Duodenal mucosa (tissue), 2 donors: ENCODE measurements at regions not wholly inside any gene's neighbourhood (a gene's known extent, or its start where the extent isn't known, plus 50 kb on each side); places are given as distances from the start of the nearest gene placed in this dataset.
"Not testable (repeated sequence)": the region's sequence is repeated elsewhere in the genome, so short reads cannot be mapped to it uniquely, and the experiment has no call there.

Experiments
- H3K27ac ChIP-seq: one replicate; pipeline ENCODE4 v1.7.0; 2013; ENCODE audit warnings: low read depth, low read length
- H3K27me3 ChIP-seq, 2 donors: one replicate each; pipeline ENCODE4 v1.7.0; 2013; ENCODE audit warnings: low read length in 2 of 2, control low read depth in 1 of 2; ENCODE audit not compliant: insufficient read depth in 2 of 2, control insufficient read depth in 1 of 2
- H3K36me3 ChIP-seq, 2 donors: one replicate each; pipeline ENCODE4 v1.7.0; 2013; ENCODE audit warnings: low read length in 2 of 2, control low read depth in 1 of 2; ENCODE audit not compliant: insufficient read depth in 2 of 2, control insufficient read depth in 1 of 2
- H3K4me1 ChIP-seq, 2 donors: one replicate each; pipeline ENCODE4 v1.7.0; 2013; ENCODE audit warnings: low read length in 2 of 2, control low read depth in 1 of 2; ENCODE audit not compliant: insufficient read depth in 2 of 2, control insufficient read depth in 1 of 2
- H3K4me3 ChIP-seq, 2 donors: one replicate each; pipeline ENCODE4 v1.7.0; 2013; ENCODE audit warnings: low read length in 2 of 2, low read depth in 1 of 2
- H3K9ac ChIP-seq, 2 donors: one replicate each; pipeline ENCODE4 v1.7.0; 2013; ENCODE audit warnings: low read length in 2 of 2, low read depth in 1 of 2
- H3K9me3 ChIP-seq, 2 donors: one replicate each; pipeline ENCODE4 v1.7.0; 2013; ENCODE audit warnings: low read length in 2 of 2, control low read depth in 1 of 2; ENCODE audit not compliant: control insufficient read depth in 1 of 2

DNA sequence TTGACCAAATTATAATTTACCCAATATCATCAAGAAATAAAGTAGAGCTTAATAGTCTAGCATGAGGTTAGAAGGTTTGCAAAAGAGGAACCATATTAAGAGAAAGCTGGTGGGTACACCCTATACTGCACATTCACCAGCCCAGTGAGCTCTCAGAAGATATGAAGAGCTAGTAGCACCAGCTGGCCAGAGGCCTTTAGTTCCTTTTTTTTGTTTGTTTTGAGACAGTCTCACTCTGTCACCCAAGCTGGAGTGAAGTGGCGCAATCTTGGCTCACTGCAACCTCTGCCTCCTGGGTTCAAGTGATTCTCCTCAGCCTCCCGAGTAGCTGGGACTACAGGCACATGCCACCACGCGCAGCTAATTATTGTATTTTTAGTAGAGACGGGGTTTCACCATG, 1183.5 kb upstream of the CHAC2 start:
- H3K9ac ChIP-seq, H3K4me1 ChIP-seq, H3K9me3 ChIP-seq, H3K27ac ChIP-seq, H3K4me3 ChIP-seq, H3K36me3 ChIP-seq, H3K27me3 ChIP-seq: not testable (repeated sequence)

DNA sequence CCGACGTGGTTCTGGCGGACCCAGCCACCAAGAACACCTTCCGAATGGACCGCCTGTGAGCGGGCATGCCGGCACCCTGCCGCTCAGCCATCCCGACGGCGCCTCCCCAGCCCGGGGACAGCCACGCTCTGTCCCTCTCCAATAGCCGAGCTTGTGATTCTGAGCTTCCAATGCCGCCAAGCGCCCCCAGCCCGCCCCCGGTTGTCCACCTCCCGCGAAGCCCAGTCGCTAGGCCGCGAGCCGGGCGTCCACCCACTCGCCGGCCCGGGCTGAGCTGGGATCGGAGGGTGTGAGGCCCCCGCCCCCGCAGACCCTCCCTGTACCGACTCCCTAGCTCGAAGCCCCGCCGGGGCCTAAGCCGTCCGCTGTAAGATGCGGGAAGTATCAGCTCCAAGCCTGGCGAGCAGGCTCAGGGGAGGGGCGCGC, 1195.1 kb upstream of the CHAC2 start:
- no peak overlapping the region for H3K9ac ChIP-seq
- no peaks in the 10 kb centered on the region for H3K4me1 ChIP-seq
- H3K27ac ChIP-seq = no peak overlapping the region
- H3K36me3 ChIP-seq = no peaks in the 10 kb centered on the region
- H3K27me3 ChIP-seq = no peaks in the 10 kb centered on the region
- peaks cover 17 to 21% of the 10 kb centered on the region in 2 donors for H3K9me3 ChIP-seq
- no peak overlapping the region for H3K4me3 ChIP-seq

- Histone ChIP-seq H3K4me1 (no peaks in the 10 kb centered on the region), H3K9me3 (peaks cover 17 to 21% of the 10 kb centered on the region in 2 donors), H3K4me3 (no peak overlapping the region), H3K27me3 (no peaks in the 10 kb centered on the region), H3K36me3 (no peaks in the 10 kb centered on the region), H3K9ac (no peak overlapping the region), H3K27ac (no peak overlapping the region)
These were observed 1195.9 kb upstream of the CHAC2 start for GRCh38 chr2:52571380-52572347.

DNA sequence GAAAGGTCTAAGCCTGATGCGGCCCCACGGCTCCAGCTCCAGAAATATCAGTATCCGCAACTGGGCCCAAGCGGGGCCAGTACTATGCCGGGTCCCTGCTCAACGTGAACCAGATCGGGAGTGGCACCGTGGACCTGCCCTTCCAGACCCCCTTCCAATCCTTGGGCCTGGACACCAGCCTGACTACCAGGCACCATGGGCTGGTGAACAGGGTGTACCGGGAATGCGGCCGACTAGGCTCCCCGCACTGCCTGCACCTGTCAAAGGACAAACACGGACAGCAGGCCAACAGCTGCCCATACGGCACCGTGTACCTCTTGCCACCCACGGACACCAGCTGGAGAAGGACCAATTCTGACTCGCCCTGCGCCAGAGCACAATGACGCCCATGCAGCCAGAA, 1196.9 kb upstream of the CHAC2 start:
- peaks cover 17 to 21% of the 10 kb centered on the region in 2 donors for H3K9me3 ChIP-seq
- no peak overlapping the region for H3K27ac ChIP-seq
- no peaks in the 10 kb centered on the region for H3K4me1 ChIP-seq
- H3K27me3 ChIP-seq = no peaks in the 10 kb centered on the region
- no peaks in the 10 kb centered on the region for H3K36me3 ChIP-seq
- no peak overlapping the region for H3K4me3 ChIP-seq
- no peak overlapping the region for H3K9ac ChIP-seq

DNA sequence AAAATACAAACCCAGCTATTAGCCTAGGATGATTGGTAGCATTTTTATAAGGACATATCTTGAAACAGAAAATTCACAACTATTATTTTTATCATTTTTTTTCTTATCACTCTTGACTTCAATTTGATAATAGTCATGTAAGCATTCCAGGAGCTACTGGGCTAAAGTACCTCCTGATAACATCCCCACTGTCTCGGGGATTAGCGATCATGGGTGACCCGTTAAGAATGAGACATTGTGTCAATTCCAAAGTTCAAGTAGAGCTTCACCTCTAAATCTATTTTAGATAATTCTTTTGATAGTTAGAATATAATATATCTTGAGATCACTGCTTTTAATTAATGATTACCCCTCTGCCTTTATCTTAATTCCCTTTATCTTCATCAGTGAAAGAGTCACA, 1204.5 kb upstream of the CHAC2 start:
- no peak overlapping the region for H3K27ac ChIP-seq
- H3K4me3 ChIP-seq = no peak overlapping the region
- peaks cover 0 to 2% of the 10 kb centered on the region in 2 donors for H3K9me3 ChIP-seq
- H3K27me3 ChIP-seq = no peaks in the 10 kb centered on the region
- no peak overlapping the region for H3K9ac ChIP-seq
- no peaks in the 10 kb centered on the region for H3K4me1 ChIP-seq
- no peaks in the 10 kb centered on the region for H3K36me3 ChIP-seq

DNA sequence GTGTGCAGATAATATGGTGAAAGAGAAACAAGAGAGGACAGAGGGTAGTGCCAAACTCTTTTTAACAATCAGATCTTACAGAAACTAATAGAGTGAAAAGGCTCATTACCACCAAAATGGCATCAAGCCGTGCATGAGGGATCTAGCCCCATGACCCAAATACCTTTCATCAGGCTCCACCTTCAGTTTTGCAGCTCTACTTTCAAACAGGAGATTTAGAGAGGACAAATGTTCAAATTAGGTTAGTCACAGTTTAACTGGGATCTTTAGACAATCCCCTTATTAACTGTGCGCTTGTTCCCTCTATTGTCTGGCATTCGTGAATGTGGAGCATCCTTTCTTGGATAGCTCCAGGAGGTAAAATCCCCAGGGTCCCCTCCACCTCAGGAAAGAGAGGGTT, 1209.3 kb upstream of the CHAC2 start:
- Histone ChIP-seq H3K36me3 (no peaks in the 10 kb centered on the region), H3K4me3 (no peak overlapping the region), H3K27me3 (no peaks in the 10 kb centered on the region)

DNA sequence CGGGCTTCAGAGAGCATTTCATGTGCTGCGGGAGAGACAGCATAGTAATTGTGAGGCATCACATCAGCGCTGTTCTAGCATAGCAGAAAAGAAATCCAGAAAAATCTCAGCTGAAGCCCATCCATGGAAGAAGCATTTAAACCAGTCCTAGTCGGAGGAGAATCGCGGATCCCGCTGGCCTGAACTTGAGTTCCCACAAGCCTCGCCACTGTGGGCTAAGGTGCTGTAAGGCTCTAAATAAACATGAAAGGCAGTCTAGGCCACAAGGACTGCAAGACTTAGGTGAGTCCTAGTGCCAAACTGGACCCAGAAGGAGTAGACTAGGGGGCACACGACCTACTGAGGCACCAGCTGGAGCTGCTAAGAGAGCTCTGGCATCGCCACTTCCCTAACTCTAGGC, 1225.3 kb upstream of the CHAC2 start:
- H3K9me3 ChIP-seq = no peaks in the 10 kb centered on the region
- H3K36me3 ChIP-seq = no peaks in the 10 kb centered on the region
- no peak overlapping the region for H3K9ac ChIP-seq
- H3K4me1 ChIP-seq = no peaks in the 10 kb centered on the region
- no peak overlapping the region for H3K27ac ChIP-seq
- no peaks in the 10 kb centered on the region for H3K27me3 ChIP-seq
- no peak overlapping the region for H3K4me3 ChIP-seq

More for the DNA sequence above, 1209.3 kb upstream of the CHAC2 start:
- Histone ChIP-seq H3K27ac (no peak overlapping the region), H3K9ac (no peak overlapping the region), H3K4me1 (no peaks in the 10 kb centered on the region), H3K9me3 (peaks cover 0 to 2% of the 10 kb centered on the region in 2 donors)

GRCh38 chr2:52539026-52539970, 1228.3 kb upstream of the CHAC2 start:
- H3K4me3 ChIP-seq = no peak overlapping the region
- no peak overlapping the region for H3K9ac ChIP-seq
- H3K36me3 ChIP-seq = no peaks in the 10 kb centered on the region

GRCh38 chr2:52537588-52537987, 1230.0 kb upstream of the CHAC2 start:
- no peak overlapping the region for H3K4me3 ChIP-seq
- no peak overlapping the region for H3K9ac ChIP-seq
- no peaks in the 10 kb centered on the region for H3K9me3 ChIP-seq
- H3K36me3 ChIP-seq = no peaks in the 10 kb centered on the region
- no peaks in the 10 kb centered on the region for H3K4me1 ChIP-seq
- no peak overlapping the region for H3K27ac ChIP-seq
- no peaks in the 10 kb centered on the region for H3K27me3 ChIP-seq

More at GRCh38 chr2:52539026-52539970, 1228.3 kb upstream of the CHAC2 start:
- no peak overlapping the region for H3K27ac ChIP-seq
- no peaks in the 10 kb centered on the region for H3K9me3 ChIP-seq
- no peaks in the 10 kb centered on the region for H3K27me3 ChIP-seq
- H3K4me1 ChIP-seq = no peaks in the 10 kb centered on the region

DNA sequence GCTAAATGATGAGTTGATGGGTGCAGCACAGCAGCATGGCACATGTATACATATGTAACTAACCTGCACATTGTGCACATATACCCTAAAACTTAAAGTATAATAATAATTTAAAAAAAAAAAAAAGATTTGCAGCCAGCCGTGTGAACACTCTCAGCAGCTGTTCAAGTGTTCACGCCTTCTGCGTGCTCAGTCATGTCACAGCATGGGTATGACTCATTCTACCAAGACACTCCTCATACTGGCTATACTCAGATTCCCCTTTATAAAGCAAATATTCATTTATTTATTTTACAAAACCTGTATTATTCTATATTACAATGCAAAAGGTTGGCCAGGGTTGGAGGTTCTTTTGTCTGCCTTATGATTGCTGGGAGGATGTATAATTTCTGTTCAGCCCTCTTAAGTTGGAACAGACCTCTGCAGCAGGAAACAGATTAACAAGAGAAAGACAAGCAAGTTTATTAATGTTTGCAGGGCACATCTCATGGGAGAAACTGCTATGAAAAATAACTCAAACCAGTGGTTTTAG, 1230.6 kb upstream of the CHAC2 start:
- H3K4me3 ChIP-seq = no peak overlapping the region
- no peak overlapping the region for H3K27ac ChIP-seq

More for the DNA sequence above, 1230.6 kb upstream of the CHAC2 start:
- no peaks in the 10 kb centered on the region for H3K36me3 ChIP-seq
- no peaks in the 10 kb centered on the region for H3K9me3 ChIP-seq
- no peaks in the 10 kb centered on the region for H3K27me3 ChIP-seq
- no peak overlapping the region for H3K9ac ChIP-seq
- H3K4me1 ChIP-seq = no peaks in the 10 kb centered on the region
